SK-N-SH treated with all-trans-retinoic acid at 6 μM for 48 hours (cell line): ENCODE measurements at regions not wholly inside any gene's neighbourhood (a gene's known extent, or its start where the extent isn't known, plus 50 kb on each side); places are given as distances from the start of the nearest gene placed in this dataset.

Experiments
- BACH2 ChIP-seq: fragments of 250-450 bp; sonication (Bioruptor Pico); IDR thresholded peaks from 2 replicates; pipeline ENCODE4 v1.9.0; 2021; ENCODE audit warnings: mild to moderate bottlenecking, borderline replicate concordance
- RARB ChIP-seq: fragments of 250-450 bp; sonication (Bioruptor Pico); IDR thresholded peaks from 2 replicates; pipeline ENCODE4 v1.8.0; 2021; ENCODE audit warnings: mild to moderate bottlenecking, moderate library complexity
- SNAI2 ChIP-seq: fragments of 250-450 bp; sonication (Bioruptor Pico); IDR thresholded peaks from 2 replicates; pipeline ENCODE4 v1.5.0; 2020; ENCODE audit warnings: mild to moderate bottlenecking, moderate library complexity
- TOX ChIP-seq: fragments of 250-450 bp; sonication (Bioruptor Pico); IDR thresholded peaks from 2 replicates; pipeline ENCODE4 v1.8.0; 2021; ENCODE audit warnings: mild to moderate bottlenecking, moderate library complexity, borderline replicate concordance
- ZC3H10 ChIP-seq: fragments of 250-450 bp; sonication (Bioruptor Pico); IDR thresholded peaks from 2 replicates; pipeline ENCODE4 v1.5.1; 2021; ENCODE audit warnings: mild to moderate bottlenecking, moderate library complexity
- ZFP3 ChIP-seq: fragments of 250-450 bp; sonication (Bioruptor Pico); IDR thresholded peaks from 2 replicates; pipeline ENCODE4 v1.5.0; 2020; ENCODE audit warnings: mild to moderate bottlenecking, moderate library complexity
- ZFP30 ChIP-seq: fragments of 450-650 bp; formaldehyde crosslinking; IDR thresholded peaks from 2 replicates; pipeline ENCODE4 v1.5.0; 2022; ENCODE audit warnings: mild to moderate bottlenecking, moderate library complexity
- TF ChIP-seq, protein P1 (sequence below): fragments of 250-450 bp; sonication (Bioruptor Pico); IDR thresholded peaks from 2 replicates; pipeline ENCODE4 v1.5.1; 2021; ENCODE audit warnings: mild to moderate bottlenecking, moderate library complexity
- TF ChIP-seq, protein P2 (sequence below): fragments of 250-450 bp; sonication (Bioruptor Pico); IDR thresholded peaks from 2 replicates; pipeline ENCODE4 v1.8.0; 2020; ENCODE audit warnings: mild to moderate bottlenecking, moderate library complexity, borderline replicate concordance
- TF ChIP-seq, protein P3 (sequence below): fragments of 250-450 bp; sonication (Bioruptor Pico); IDR thresholded peaks from 2 replicates; pipeline ENCODE4 v1.5.1; 2020; ENCODE audit warnings: low read depth, mild to moderate bottlenecking, moderate library complexity

DNA sequence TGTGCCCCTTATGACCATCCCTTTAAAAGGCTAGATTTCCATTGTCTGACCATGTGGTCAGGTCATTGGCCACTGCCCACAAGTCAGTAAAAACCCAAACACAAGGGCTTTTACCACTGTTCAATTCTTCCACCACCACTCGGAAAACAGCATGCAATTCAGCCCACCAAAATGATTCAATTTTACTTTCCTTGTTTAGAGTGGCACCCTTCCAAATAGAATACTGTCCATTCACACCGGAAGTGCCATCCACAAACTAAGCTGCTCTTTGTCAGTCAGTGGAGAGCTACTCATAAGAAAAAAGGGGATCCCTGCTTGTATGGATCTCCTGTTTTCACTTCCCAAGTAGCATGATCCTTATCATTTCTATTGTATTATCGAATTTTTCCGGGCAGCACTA is 350.7 kb upstream of the MBL2 start:
- TF ChIP-seq, protein P1, sequence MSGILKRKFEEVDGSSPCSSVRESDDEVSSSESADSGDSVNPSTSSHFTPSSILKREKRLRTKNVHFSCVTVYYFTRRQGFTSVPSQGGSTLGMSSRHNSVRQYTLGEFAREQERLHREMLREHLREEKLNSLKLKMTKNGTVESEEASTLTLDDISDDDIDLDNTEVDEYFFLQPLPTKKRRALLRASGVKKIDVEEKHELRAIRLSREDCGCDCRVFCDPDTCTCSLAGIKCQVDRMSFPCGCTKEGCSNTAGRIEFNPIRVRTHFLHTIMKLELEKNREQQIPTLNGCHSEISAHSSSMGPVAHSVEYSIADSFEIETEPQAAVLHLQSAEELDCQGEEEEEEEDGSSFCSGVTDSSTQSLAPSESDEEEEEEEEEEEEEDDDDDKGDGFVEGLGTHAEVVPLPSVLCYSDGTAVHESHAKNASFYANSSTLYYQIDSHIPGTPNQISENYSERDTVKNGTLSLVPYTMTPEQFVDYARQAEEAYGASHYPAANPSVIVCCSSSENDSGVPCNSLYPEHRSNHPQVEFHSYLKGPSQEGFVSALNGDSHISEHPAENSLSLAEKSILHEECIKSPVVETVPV (CRISPR knock-in tag), result no peak
- TF ChIP-seq ZC3H10 (CRISPR knock-in tag), result no peak
- TF ChIP-seq, protein P2, sequence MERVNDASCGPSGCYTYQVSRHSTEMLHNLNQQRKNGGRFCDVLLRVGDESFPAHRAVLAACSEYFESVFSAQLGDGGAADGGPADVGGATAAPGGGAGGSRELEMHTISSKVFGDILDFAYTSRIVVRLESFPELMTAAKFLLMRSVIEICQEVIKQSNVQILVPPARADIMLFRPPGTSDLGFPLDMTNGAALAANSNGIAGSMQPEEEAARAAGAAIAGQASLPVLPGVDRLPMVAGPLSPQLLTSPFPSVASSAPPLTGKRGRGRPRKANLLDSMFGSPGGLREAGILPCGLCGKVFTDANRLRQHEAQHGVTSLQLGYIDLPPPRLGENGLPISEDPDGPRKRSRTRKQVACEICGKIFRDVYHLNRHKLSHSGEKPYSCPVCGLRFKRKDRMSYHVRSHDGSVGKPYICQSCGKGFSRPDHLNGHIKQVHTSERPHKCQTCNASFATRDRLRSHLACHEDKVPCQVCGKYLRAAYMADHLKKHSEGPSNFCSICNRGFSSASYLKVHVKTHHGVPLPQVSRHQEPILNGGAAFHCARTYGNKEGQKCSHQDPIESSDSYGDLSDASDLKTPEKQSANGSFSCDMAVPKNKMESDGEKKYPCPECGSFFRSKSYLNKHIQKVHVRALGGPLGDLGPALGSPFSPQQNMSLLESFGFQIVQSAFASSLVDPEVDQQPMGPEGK, result no peak
- no peak for TF ChIP-seq SNAI2 (CRISPR knock-in tag)
- no peak for TF ChIP-seq ZFP3
- TF ChIP-seq, protein P3, sequence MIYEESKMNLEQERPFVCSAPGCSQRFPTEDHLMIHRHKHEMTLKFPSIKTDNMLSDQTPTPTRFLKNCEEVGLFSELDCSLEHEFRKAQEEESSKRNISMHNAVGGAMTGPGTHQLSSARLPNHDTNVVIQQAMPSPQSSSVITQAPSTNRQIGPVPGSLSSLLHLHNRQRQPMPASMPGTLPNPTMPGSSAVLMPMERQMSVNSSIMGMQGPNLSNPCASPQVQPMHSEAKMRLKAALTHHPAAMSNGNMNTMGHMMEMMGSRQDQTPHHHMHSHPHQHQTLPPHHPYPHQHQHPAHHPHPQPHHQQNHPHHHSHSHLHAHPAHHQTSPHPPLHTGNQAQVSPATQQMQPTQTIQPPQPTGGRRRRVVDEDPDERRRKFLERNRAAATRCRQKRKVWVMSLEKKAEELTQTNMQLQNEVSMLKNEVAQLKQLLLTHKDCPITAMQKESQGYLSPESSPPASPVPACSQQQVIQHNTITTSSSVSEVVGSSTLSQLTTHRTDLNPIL, result no peak
- no peak for TF ChIP-seq TOX (CRISPR knock-in tag)
- TF ChIP-seq RARB, result no peak
- no peak for TF ChIP-seq ZFP30 (CRISPR knock-in tag)
- TF ChIP-seq BACH2, result no peak
